ENCODE measurements at regions not wholly inside any gene's neighbourhood (a gene's known extent, or its start where the extent isn't known, plus 50 kb on each side); places are given as distances from the start of the nearest gene placed in this dataset.

- TF ChIP-seq, protein P1, sequence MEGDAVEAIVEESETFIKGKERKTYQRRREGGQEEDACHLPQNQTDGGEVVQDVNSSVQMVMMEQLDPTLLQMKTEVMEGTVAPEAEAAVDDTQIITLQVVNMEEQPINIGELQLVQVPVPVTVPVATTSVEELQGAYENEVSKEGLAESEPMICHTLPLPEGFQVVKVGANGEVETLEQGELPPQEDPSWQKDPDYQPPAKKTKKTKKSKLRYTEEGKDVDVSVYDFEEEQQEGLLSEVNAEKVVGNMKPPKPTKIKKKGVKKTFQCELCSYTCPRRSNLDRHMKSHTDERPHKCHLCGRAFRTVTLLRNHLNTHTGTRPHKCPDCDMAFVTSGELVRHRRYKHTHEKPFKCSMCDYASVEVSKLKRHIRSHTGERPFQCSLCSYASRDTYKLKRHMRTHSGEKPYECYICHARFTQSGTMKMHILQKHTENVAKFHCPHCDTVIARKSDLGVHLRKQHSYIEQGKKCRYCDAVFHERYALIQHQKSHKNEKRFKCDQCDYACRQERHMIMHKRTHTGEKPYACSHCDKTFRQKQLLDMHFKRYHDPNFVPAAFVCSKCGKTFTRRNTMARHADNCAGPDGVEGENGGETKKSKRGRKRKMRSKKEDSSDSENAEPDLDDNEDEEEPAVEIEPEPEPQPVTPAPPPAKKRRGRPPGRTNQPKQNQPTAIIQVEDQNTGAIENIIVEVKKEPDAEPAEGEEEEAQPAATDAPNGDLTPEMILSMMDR (IDR thresholded peaks at IDR 0.05; ENCODE audit: insufficient read depth, low read depth, low read length): no peak
- TF ChIP-seq EZH2 (IDR thresholded peaks at IDR 0.05; ENCODE audit: insufficient read depth, low read length): no peak
These were observed 191.6 kb downstream of the DLEU7 start for GRCh38 chr13:50651922-50652321.

Measured in astrocyte (in vitro differentiated cells and primary cell).